Astrocyte (in vitro differentiated cells and primary cell): ENCODE measurements at regions not wholly inside any gene's neighbourhood (a gene's known extent, or its start where the extent isn't known, plus 50 kb on each side); places are given as distances from the start of the nearest gene placed in this dataset.

Source experiments
- DNase-seq: peaks from one replicate; pipeline ENCODE4 v3.0.0-alpha.2; 2010; ENCODE audit warnings: low read depth
- FAIRE-seq: peaks from 2 replicates; lab custom pipeline; 2011; peaks lifted over from hg19 to GRCh38; lab: Jason Lieb, UNC
- H2AFZ ChIP-seq: 2 replicates; pipeline ENCODE4 v1.6.0; 2012; ENCODE audit warnings: low read depth, low read length, inconsistent platforms
- H3K27ac ChIP-seq: 2 replicates; pipeline ENCODE4 v1.5.1; 2011; ENCODE audit warnings: low read depth, low read length, inconsistent platforms
- H3K27me3 ChIP-seq: 2 replicates; pipeline ENCODE4 v1.6.0; 2011; ENCODE audit warnings: low read length, inconsistent platforms; ENCODE audit not compliant: insufficient read depth
- H3K36me3 ChIP-seq: 2 replicates; pipeline ENCODE4 v1.5.1; 2011; ENCODE audit warnings: low read length, inconsistent platforms; ENCODE audit not compliant: insufficient read depth
- H3K4me1 ChIP-seq: 2 replicates; pipeline ENCODE4 v1.5.1; 2011; ENCODE audit warnings: low read length, inconsistent platforms; ENCODE audit not compliant: insufficient read depth
- H3K4me2 ChIP-seq: 2 replicates; pipeline ENCODE4 v1.6.0; 2012; ENCODE audit warnings: low read length, inconsistent platforms
- H3K4me3 ChIP-seq: 2 replicates; pipeline ENCODE4 v1.5.1; 2011; ENCODE audit warnings: low read depth, mild to moderate bottlenecking, low read length, inconsistent platforms; ENCODE audit not compliant: insufficient read depth
- H3K79me2 ChIP-seq: 2 replicates; pipeline ENCODE4 v1.6.0; 2012; ENCODE audit warnings: mild to moderate bottlenecking, low read length, inconsistent platforms; ENCODE audit not compliant: insufficient read depth
- H3K9ac ChIP-seq: 2 replicates; pipeline ENCODE4 v1.6.0; 2012; ENCODE audit warnings: mild to moderate bottlenecking, low read length, inconsistent platforms
- H3K9me3 ChIP-seq: 2 replicates; pipeline ENCODE4 v1.5.1; 2012; ENCODE audit warnings: low read depth, mild to moderate bottlenecking, low read length, inconsistent platforms; ENCODE audit not compliant: insufficient read depth
- H4K20me1 ChIP-seq: 2 replicates; pipeline ENCODE4 v1.6.0; 2012; ENCODE audit warnings: low read length, inconsistent platforms; ENCODE audit not compliant: insufficient read depth
- H3K27ac Mint-ChIP-seq: one replicate; pipeline ENCODE4 v1.8.0; 2021; ENCODE audit warnings: mild to moderate bottlenecking, mixed read lengths; ENCODE audit not compliant: unreplicated experiment
- H3K27me3 Mint-ChIP-seq: one replicate; pipeline ENCODE4 v1.8.0; 2021; ENCODE audit warnings: low read depth, mixed read lengths; ENCODE audit not compliant: unreplicated experiment
- H3K36me3 Mint-ChIP-seq: one replicate; pipeline ENCODE4 v1.8.0; 2021; ENCODE audit warnings: low read depth, mixed read lengths; ENCODE audit not compliant: unreplicated experiment
- H3K4me1 Mint-ChIP-seq: one replicate; pipeline ENCODE4 v1.8.0; 2021; ENCODE audit warnings: low read depth, mixed read lengths; ENCODE audit not compliant: unreplicated experiment
- H3K4me3 Mint-ChIP-seq: one replicate; pipeline ENCODE4 v1.8.0; 2021; ENCODE audit warnings: mild to moderate bottlenecking, moderate library complexity, mixed read lengths; ENCODE audit not compliant: unreplicated experiment
- H3K9me3 Mint-ChIP-seq: one replicate; pipeline ENCODE4 v1.8.0; 2021; ENCODE audit warnings: mild to moderate bottlenecking, mixed read lengths; ENCODE audit not compliant: unreplicated experiment
- CTCF ChIP-seq: IDR thresholded peaks from 2 replicates; pipeline ENCODE4 v1.5.1; 2011; ENCODE audit warnings: low read depth, mild to moderate bottlenecking, inconsistent platforms, low read length, moderate library complexity; ENCODE audit not compliant: insufficient read depth
- EZH2 ChIP-seq: IDR thresholded peaks from 2 replicates; pipeline ENCODE4 v1.6.1; 2012; ENCODE audit warnings: mild to moderate bottlenecking, low read length, inconsistent platforms; ENCODE audit not compliant: insufficient read depth

- TF ChIP-seq CTCF (no peak), EZH2 (no peak)
- H3K79me2 ChIP-seq = no peaks in the 10 kb centered on the region
- no peak for DNase-seq
- no peak overlapping the region for H3K27ac ChIP-seq
- H3K27me3 Mint-ChIP-seq = peaks cover 50% of the 10 kb centered on the region
- no peaks in the 10 kb centered on the region for H3K36me3 ChIP-seq
- H3K4me3 ChIP-seq = no peak overlapping the region
- H3K27ac Mint-ChIP-seq = no peak overlapping the region
- peaks cover 4% of the 10 kb centered on the region for H3K27me3 ChIP-seq
- peaks cover 16% of the 10 kb centered on the region for H3K9me3 Mint-ChIP-seq
- H3K36me3 Mint-ChIP-seq = peaks cover 4% of the 10 kb centered on the region
- H2AFZ ChIP-seq = no peak overlapping the region
- FAIRE-seq = no peak
- H3K9ac ChIP-seq = no peak overlapping the region
- no peak overlapping the region for H3K4me3 Mint-ChIP-seq
- H3K4me1 ChIP-seq = no peaks in the 10 kb centered on the region
- no peaks in the 10 kb centered on the region for H3K4me1 Mint-ChIP-seq
- no peak overlapping the region for H3K4me2 ChIP-seq
- no peaks in the 10 kb centered on the region for H3K9me3 ChIP-seq
- H4K20me1 ChIP-seq = no peaks in the 10 kb centered on the region
Observed at GRCh38 chr5:135218790-135219568, 180.1 kb downstream of the MACROH2A1 start.

- H3K27me3 ChIP-seq = peaks cover 4% of the 10 kb centered on the region
- no peaks in the 10 kb centered on the region for H3K36me3 ChIP-seq
- Mint-ChIP-seq H3K4me1 (no peaks in the 10 kb centered on the region), H3K4me3 (no peak overlapping the region), H3K27me3 (peaks cover 49% of the 10 kb centered on the region), H3K27ac (no peak overlapping the region), H3K9me3 (peaks cover 12% of the 10 kb centered on the region), H3K36me3 (peaks cover 7% of the 10 kb centered on the region)
- DNase-seq (no peak), FAIRE-seq (no peak)
- H3K4me3 ChIP-seq = no peak overlapping the region
- no peak overlapping the region for H3K27ac ChIP-seq
- no peak overlapping the region for H3K9ac ChIP-seq
- H3K79me2 ChIP-seq = no peaks in the 10 kb centered on the region
- no peak overlapping the region for H3K4me2 ChIP-seq
- no peak overlapping the region for H2AFZ ChIP-seq
- H4K20me1 ChIP-seq = no peaks in the 10 kb centered on the region
- no peaks in the 10 kb centered on the region for H3K4me1 ChIP-seq
- TF ChIP-seq CTCF (no peak), EZH2 (no peak)
- H3K9me3 ChIP-seq = no peaks in the 10 kb centered on the region
Observed at GRCh38 chr5:135218486-135218755, 180.6 kb downstream of the MACROH2A1 start.

- FAIRE-seq = no peak
- H3K36me3 ChIP-seq = no peaks in the 10 kb centered on the region
- H3K4me1 ChIP-seq = no peaks in the 10 kb centered on the region
- H3K36me3 Mint-ChIP-seq = peaks cover 7% of the 10 kb centered on the region
- no peak overlapping the region for H3K4me3 Mint-ChIP-seq
- H3K4me1 Mint-ChIP-seq = no peaks in the 10 kb centered on the region
- H3K9me3 Mint-ChIP-seq = peaks cover 7% of the 10 kb centered on the region
- TF ChIP-seq CTCF (no peak), EZH2 (no peak)
- no peak overlapping the region for H2AFZ ChIP-seq
- no peak for DNase-seq
- H3K9me3 ChIP-seq = no peaks in the 10 kb centered on the region
- H3K27me3 Mint-ChIP-seq = peaks cover 45% of the 10 kb centered on the region
- no peak overlapping the region for H3K27ac Mint-ChIP-seq
- H3K27me3 ChIP-seq = peaks cover 4% of the 10 kb centered on the region
- H3K27ac ChIP-seq = no peak overlapping the region
- no peaks in the 10 kb centered on the region for H4K20me1 ChIP-seq
- no peaks in the 10 kb centered on the region for H3K79me2 ChIP-seq
- no peak overlapping the region for H3K4me2 ChIP-seq
- H3K9ac ChIP-seq = no peak overlapping the region
- no peak overlapping the region for H3K4me3 ChIP-seq
Observed at GRCh38 chr5:135217669-135218485, 181.2 kb downstream of the MACROH2A1 start.
